ENCODE measurements at regions not wholly inside any gene's neighbourhood (a gene's known extent, or its start where the extent isn't known, plus 50 kb on each side); places are given as distances from the start of the nearest gene placed in this dataset.

GRCh38 chr3:117181222-117181621 lies 471.6 kb downstream of the TUSC7 start (continued):
- TF ChIP-seq, protein P1, sequence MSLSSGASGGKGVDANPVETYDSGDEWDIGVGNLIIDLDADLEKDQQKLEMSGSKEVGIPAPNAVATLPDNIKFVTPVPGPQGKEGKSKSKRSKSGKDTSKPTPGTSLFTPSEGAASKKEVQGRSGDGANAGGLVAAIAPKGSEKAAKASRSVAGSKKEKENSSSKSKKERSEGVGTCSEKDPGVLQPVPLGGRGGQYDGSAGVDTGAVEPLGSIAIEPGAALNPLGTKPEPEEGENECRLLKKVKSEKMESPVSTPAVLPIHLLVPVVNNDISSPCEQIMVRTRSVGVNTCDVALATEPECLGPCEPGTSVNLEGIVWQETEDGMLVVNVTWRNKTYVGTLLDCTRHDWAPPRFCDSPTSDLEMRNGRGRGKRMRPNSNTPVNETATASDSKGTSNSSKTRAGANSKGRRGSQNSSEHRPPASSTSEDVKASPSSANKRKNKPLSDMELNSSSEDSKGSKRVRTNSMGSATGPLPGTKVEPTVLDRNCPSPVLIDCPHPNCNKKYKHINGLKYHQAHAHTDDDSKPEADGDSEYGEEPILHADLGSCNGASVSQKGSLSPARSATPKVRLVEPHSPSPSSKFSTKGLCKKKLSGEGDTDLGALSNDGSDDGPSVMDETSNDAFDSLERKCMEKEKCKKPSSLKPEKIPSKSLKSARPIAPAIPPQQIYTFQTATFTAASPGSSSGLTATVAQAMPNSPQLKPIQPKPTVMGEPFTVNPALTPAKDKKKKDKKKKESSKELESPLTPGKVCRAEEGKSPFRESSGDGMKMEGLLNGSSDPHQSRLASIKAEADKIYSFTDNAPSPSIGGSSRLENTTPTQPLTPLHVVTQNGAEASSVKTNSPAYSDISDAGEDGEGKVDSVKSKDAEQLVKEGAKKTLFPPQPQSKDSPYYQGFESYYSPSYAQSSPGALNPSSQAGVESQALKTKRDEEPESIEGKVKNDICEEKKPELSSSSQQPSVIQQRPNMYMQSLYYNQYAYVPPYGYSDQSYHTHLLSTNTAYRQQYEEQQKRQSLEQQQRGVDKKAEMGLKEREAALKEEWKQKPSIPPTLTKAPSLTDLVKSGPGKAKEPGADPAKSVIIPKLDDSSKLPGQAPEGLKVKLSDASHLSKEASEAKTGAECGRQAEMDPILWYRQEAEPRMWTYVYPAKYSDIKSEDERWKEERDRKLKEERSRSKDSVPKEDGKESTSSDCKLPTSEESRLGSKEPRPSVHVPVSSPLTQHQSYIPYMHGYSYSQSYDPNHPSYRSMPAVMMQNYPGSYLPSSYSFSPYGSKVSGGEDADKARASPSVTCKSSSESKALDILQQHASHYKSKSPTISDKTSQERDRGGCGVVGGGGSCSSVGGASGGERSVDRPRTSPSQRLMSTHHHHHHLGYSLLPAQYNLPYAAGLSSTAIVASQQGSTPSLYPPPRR (CRISPR knock-in tag; IDR thresholded peaks at IDR 0.05; ENCODE audit: borderline replicate concordance), result no peak
- TF ChIP-seq SMARCA4 (IDR thresholded peaks at IDR 0.05), result no peak
- TF ChIP-seq MCM5 (IDR thresholded peaks at IDR 0.05; ENCODE audit: low read depth), result no peak

- no peak overlapping the region for H3K9ac ChIP-seq (ENCODE audit: insufficient read depth in 1 of 2, low read depth in 2 of 2, low read length in 2 of 2)
- WGBS (ENCODE audit: insufficient coverage, low coverage, missing lambda C conversion rate), result 0% methylated on average over 4 of the region's 4 CpGs
- H3K4me3 ChIP-seq, result no peak overlapping the region
- ChIA-PET POLR2A (no interaction called here), CTCF (ENCODE audit: low intra/inter-chr PET ratio) (no interaction called here)
- no TSS peak for BruUV-seq (replicated peaks)
- DNase-seq (ENCODE audit: extremely low read depth in 1 of 4, low spot score in 3 of 4) (no peak), ATAC-seq (no peak), FAIRE-seq (no peak)
- no peaks in the 10 kb centered on the region for H3K79me2 ChIP-seq (ENCODE audit: control insufficient read depth, insufficient read depth, low read length)
- H3K4me1 ChIP-seq (replicated peaks in 1 of 2; ENCODE audit: control insufficient read depth in 2 of 2, insufficient read depth in 2 of 2, low read length in 2 of 2), result no peaks in the 10 kb centered on the region
- H3K27me3 ChIP-seq (ENCODE audit: control insufficient read depth in 2 of 2, insufficient read depth in 2 of 2, low read length in 2 of 2), result no peaks in the 10 kb centered on the region
- intact Hi-C loops (cut with micrococcal nuclease), result no loop called here
- no peak for TF ChIP-seq CTCF (IDR thresholded peaks at IDR 0.05 in 2 of 3, conservative IDR thresholded peaks at IDR 0.05 in 1 of 3; ENCODE audit: insufficient read depth in 2 of 3, low read depth in 1 of 3, low read length in 3 of 3)
- TF ChIP-seq, protein P2, sequence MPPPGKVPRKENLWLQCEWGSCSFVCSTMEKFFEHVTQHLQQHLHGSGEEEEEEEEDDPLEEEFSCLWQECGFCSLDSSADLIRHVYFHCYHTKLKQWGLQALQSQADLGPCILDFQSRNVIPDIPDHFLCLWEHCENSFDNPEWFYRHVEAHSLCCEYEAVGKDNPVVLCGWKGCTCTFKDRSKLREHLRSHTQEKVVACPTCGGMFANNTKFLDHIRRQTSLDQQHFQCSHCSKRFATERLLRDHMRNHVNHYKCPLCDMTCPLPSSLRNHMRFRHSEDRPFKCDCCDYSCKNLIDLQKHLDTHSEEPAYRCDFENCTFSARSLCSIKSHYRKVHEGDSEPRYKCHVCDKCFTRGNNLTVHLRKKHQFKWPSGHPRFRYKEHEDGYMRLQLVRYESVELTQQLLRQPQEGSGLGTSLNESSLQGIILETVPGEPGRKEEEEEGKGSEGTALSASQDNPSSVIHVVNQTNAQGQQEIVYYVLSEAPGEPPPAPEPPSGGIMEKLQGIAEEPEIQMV (tag; conservative IDR thresholded peaks at IDR 0.05; ENCODE audit: low read depth), result no peak
- TF ChIP-seq, protein P3, sequence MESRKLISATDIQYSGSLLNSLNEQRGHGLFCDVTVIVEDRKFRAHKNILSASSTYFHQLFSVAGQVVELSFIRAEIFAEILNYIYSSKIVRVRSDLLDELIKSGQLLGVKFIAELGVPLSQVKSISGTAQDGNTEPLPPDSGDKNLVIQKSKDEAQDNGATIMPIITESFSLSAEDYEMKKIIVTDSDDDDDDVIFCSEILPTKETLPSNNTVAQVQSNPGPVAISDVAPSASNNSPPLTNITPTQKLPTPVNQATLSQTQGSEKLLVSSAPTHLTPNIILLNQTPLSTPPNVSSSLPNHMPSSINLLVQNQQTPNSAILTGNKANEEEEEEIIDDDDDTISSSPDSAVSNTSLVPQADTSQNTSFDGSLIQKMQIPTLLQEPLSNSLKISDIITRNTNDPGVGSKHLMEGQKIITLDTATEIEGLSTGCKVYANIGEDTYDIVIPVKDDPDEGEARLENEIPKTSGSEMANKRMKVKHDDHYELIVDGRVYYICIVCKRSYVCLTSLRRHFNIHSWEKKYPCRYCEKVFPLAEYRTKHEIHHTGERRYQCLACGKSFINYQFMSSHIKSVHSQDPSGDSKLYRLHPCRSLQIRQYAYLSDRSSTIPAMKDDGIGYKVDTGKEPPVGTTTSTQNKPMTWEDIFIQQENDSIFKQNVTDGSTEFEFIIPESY (CRISPR knock-in tag; IDR thresholded peaks at IDR 0.05), result no peak
- TF ChIP-seq ELK3 (CRISPR knock-in tag; IDR thresholded peaks at IDR 0.05), result no peak
- TF ChIP-seq ZNF316 (IDR thresholded peaks at IDR 0.05), result no peak
- no peaks in the 10 kb centered on the region for H3K9me1 ChIP-seq (ENCODE audit: control insufficient read depth, insufficient read depth, low read length)
- H4K20me1 ChIP-seq (replicated peaks; ENCODE audit: control insufficient read depth, insufficient read depth, low read length), result no peaks in the 10 kb centered on the region
- no peaks in the 10 kb centered on the region for H3K36me3 ChIP-seq (ENCODE audit: control insufficient read depth, insufficient read depth, low read length)
- no peak overlapping the region for H3K4me2 ChIP-seq (ENCODE audit: insufficient read depth, low read length)
- no peak overlapping the region for H2AFZ ChIP-seq (ENCODE audit: low read depth, low read length)
- H3K27ac ChIP-seq (ENCODE audit: extremely low read depth, low read depth, low read length), result no peak overlapping the region
- H3K9me3 ChIP-seq (replicated peaks; ENCODE audit: control insufficient read depth, insufficient read depth, low read depth, low read length), result no peaks in the 10 kb centered on the region
- in situ Hi-C loops (cut with MboI), result no loop called here
Observed at GRCh38 chr3:117184574-117184973, 475.0 kb downstream of the TUSC7 start.

All from K562 (cell line).